Activated CD4-positive, alpha-beta T cell treated with anti-CD3 and anti-CD28 coated beads for 36 hours (primary cell): ENCODE measurements at regions not wholly inside any gene's neighbourhood (a gene's known extent, or its start where the extent isn't known, plus 50 kb on each side); places are given as distances from the start of the nearest gene placed in this dataset.

ENCODE experiments used
- ATAC-seq: fragments of 200-7000 bp; cut with Tn5 transposase; one replicate; pipeline ENCODE4 v1.10.0; 2021; ENCODE audit warnings: mild to moderate bottlenecking, moderate library complexity
- CTCF ChIA-PET: fragments of 350-600 bp; sonication (Branson Sonifier 250); formaldehyde crosslinking; loops from one replicate; lab custom pipeline; 2021; ENCODE audit warnings: antibody characterized with exemption; lab: Charles Lee
- POLR2A ChIA-PET: fragments of 350-600 bp; sonication (Branson Sonifier 250); formaldehyde crosslinking; loops from one replicate; lab custom pipeline; 2021; ENCODE audit warnings: antibody characterized with exemption, inconsistent platforms; lab: Charles Lee
- DNase-seq: peaks from one replicate; pipeline ENCODE4 v3.0.0-alpha.2; 2020
- H3K27ac Mint-ChIP-seq: one replicate; pipeline ENCODE4 v1.8.0; 2021; ENCODE audit warnings: mixed read lengths
- H3K27me3 Mint-ChIP-seq: one replicate; pipeline ENCODE4 v1.8.0; 2021; ENCODE audit warnings: mixed read lengths
- H3K36me3 Mint-ChIP-seq: one replicate; pipeline ENCODE4 v1.8.0; 2021; ENCODE audit warnings: low read depth, mixed read lengths
- H3K4me1 Mint-ChIP-seq: one replicate; pipeline ENCODE4 v1.8.0; 2021; ENCODE audit warnings: mixed read lengths
- H3K4me3 Mint-ChIP-seq: one replicate; pipeline ENCODE4 v1.8.0; 2021; ENCODE audit warnings: mild to moderate bottlenecking, moderate library complexity, mixed read lengths
- H3K9me3 Mint-ChIP-seq: one replicate; pipeline ENCODE4 v1.8.0; 2021; ENCODE audit warnings: low read depth, mixed read lengths
- intact Hi-C, 2 experiments: fragments of 100-400 bp; cut with DNase I in 1 of 2; cut with micrococcal nuclease in 1 of 2; formaldehyde crosslinking; loops; one replicate each; pipeline versions ENCODE4 v1.14.2 to v1.15.1; 2022 to 2024; cut with DNase I, micrococcal nuclease

DNA sequence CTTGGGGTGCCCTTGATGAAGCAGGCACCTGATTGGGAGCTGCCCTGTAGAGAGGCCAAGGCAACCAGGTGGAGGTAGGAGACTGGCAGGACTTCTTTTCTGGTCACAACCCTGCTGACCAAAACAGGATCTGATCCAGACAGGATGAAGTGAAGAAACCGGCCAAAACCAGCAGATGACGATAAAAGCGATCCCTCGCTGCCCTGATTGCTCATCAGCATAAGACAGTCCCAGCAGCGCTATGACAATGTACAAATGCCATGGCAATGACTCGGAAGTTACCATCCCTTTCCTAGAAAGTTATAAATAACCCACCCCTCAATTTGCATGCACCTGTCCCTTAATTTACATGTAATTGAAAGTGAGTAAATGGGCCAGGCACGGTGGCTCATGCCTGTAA is 88.4 kb upstream of the PDE10A start:
- ATAC-seq (no peak), DNase-seq (no peak)
- H3K27ac Mint-ChIP-seq = no peak overlapping the region
- POLR2A ChIA-PET = no interaction called here
- H3K4me1 Mint-ChIP-seq = no peaks in the 10 kb centered on the region
- peaks cover 6% of the 10 kb centered on the region for H3K9me3 Mint-ChIP-seq
- CTCF ChIA-PET = no interaction called here
- intact Hi-C loops = no loop called here
- H3K36me3 Mint-ChIP-seq = no peaks in the 10 kb centered on the region
- peaks cover 5% of the 10 kb centered on the region for H3K27me3 Mint-ChIP-seq
- no peak overlapping the region for H3K4me3 Mint-ChIP-seq

- Mint-ChIP-seq H3K4me1 (no peaks in the 10 kb centered on the region), H3K27ac (no peak overlapping the region)
- CTCF ChIA-PET = no interaction called here
Measured at GRCh38 chr6:165749163-165749562, 86.1 kb upstream of the PDE10A start.

GRCh38 chr6:165748390-165748789 is 85.3 kb upstream of the PDE10A start:
- ChIA-PET POLR2A (no interaction called here), CTCF (no interaction called here)
- no peak for ATAC-seq
- H3K27ac Mint-ChIP-seq = no peak overlapping the region
- H3K4me1 Mint-ChIP-seq = no peaks in the 10 kb centered on the region
- H3K4me3 Mint-ChIP-seq = no peak overlapping the region
- intact Hi-C loops = no loop called here
- DNase-seq = no peak
- H3K36me3 Mint-ChIP-seq = no peaks in the 10 kb centered on the region
- peaks cover 2% of the 10 kb centered on the region for H3K27me3 Mint-ChIP-seq
- peaks cover 6% of the 10 kb centered on the region for H3K9me3 Mint-ChIP-seq

More at GRCh38 chr6:165749163-165749562, 86.1 kb upstream of the PDE10A start:
- Mint-ChIP-seq H3K9me3 (peaks cover 6% of the 10 kb centered on the region), H3K27me3 (peaks cover 2% of the 10 kb centered on the region), H3K36me3 (no peaks in the 10 kb centered on the region), H3K4me3 (no peak overlapping the region)
- POLR2A ChIA-PET = no interaction called here
- no peak for ATAC-seq
- DNase-seq = no peak
- intact Hi-C loops = no loop called here

GRCh38 chr6:165747963-165748362 is 84.9 kb upstream of the PDE10A start:
- ATAC-seq (no peak), DNase-seq (no peak)
- Mint-ChIP-seq H3K36me3 (no peaks in the 10 kb centered on the region), H3K27ac (no peak overlapping the region), H3K4me3 (no peak overlapping the region), H3K9me3 (peaks cover 6% of the 10 kb centered on the region), H3K4me1 (no peaks in the 10 kb centered on the region), H3K27me3 (peaks cover 2% of the 10 kb centered on the region)
- intact Hi-C loops = no loop called here
- ChIA-PET POLR2A (no interaction called here), CTCF (no interaction called here)

DNA sequence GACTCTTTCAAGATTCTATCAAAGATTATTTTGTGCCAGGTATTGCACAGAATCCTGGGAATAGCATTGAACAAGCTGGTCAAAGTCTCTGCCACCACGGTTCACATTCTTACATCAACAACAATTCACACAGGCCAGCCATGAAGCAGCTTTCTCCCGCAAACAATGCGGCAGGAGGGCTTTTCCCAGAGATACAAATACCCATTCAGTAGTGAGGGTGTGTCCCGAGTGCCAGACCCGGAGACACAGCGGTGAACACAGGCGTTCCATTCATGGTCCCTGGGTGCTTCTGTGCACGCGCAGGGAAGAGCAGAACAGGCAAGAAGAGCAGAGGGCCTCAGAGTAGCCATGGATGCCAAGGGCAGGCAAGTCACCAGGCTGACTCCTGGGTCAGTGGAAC is 83.3 kb upstream of the PDE10A start:
- Mint-ChIP-seq H3K36me3 (no peaks in the 10 kb centered on the region), H3K9me3 (peaks cover 6% of the 10 kb centered on the region), H3K4me1 (no peaks in the 10 kb centered on the region), H3K27me3 (peaks cover 2% of the 10 kb centered on the region), H3K4me3 (no peak overlapping the region), H3K27ac (no peak overlapping the region)
- ChIA-PET POLR2A (no interaction called here), CTCF (interaction anchor here (0.9 to 1.9 kb wide), 2 partner anchors 17 to 103 kb away, joined by 3 to 10 read pairs; no protein-coding TSS in a partner anchor)
- intact Hi-C loops = no loop called here
- ATAC-seq = no peak
- DNase-seq = no peak

- peaks cover 2% of the 10 kb centered on the region for H3K27me3 Mint-ChIP-seq
- H3K4me1 Mint-ChIP-seq = no peaks in the 10 kb centered on the region
- CTCF ChIA-PET = interaction anchor here (0.9 to 1.9 kb wide), 2 partner anchors 16 to 104 kb away, joined by 3 to 10 read pairs; no protein-coding TSS in a partner anchor
- DNase-seq (no peak), ATAC-seq (no peak)
- H3K36me3 Mint-ChIP-seq = no peaks in the 10 kb centered on the region
- POLR2A ChIA-PET = no interaction called here
- H3K4me3 Mint-ChIP-seq = no peak overlapping the region
- intact Hi-C loops = no loop called here
- no peak overlapping the region for H3K27ac Mint-ChIP-seq
- H3K9me3 Mint-ChIP-seq = peaks cover 6% of the 10 kb centered on the region
Measured at GRCh38 chr6:165745492-165745891, 82.5 kb upstream of the PDE10A start.

DNA sequence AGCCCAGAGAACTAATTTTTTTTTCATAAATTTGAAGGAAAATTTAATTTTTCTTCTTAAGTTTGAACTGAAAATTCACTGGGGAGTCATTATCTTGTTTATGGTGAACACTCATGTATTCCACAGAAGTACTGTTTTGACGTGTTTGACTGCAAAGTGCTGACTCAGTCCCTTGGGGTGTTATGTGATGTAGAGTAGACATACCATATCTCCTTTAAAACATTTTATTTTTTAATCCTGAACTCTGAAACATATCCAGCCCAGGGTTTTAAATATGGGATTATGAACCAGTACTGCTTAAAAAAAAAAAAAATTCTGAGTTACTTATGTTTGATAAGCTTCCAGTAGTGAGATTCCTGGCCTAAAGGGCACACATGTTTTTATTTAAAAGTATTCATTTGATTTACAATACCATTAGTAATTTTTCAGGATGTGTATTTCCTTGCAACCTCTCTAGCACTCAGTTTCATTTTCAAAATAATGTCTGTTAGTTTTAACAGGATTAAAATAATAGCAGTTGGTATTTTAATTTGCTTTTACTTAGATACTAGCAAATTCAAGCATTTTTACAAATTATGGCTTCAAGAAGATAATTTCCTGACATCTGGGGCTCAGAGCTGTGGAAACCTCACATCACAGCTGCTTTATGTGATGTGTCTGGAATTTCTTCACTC is 81.7 kb upstream of the PDE10A start:
- Mint-ChIP-seq H3K36me3 (no peaks in the 10 kb centered on the region), H3K4me1 (no peaks in the 10 kb centered on the region), H3K27me3 (peaks cover 2% of the 10 kb centered on the region), H3K4me3 (no peak overlapping the region), H3K9me3 (peaks cover 4% of the 10 kb centered on the region), H3K27ac (no peak overlapping the region)
- POLR2A ChIA-PET = no interaction called here
- ATAC-seq = no peak
- no peak for DNase-seq
- CTCF ChIA-PET = interaction anchor here (0.6 to 1.9 kb wide), 3 partner anchors 15 to 1405 kb away, joined by 4 to 10 read pairs (median 4); no protein-coding TSS in a partner anchor
- intact Hi-C loops = no loop called here

DNA sequence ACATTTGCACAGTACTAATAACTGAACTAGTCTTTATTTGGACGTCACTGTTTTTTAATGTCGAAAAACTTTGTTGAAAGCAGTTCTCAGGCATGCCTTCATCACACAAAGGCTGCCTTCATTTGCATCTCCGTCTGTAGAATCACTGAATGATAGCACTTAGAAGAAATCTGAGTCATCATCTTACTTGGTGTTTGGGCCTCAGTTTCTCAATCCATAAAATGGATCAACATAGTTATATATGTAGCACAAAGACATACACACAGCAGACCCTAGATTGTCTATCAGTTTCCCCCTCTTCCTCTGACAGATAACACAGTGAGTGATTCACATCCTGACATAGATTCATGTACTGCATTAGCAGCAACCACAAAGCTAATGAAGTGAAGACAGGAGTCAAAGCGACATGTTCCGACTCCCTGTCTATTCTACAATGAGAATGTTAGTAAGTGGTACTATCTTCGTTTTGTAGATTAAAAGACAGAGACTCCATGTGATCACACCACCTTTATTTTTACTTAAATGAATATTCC is 80.4 kb upstream of the PDE10A start:
- Mint-ChIP-seq H3K4me3 (no peak overlapping the region), H3K27me3 (no peaks in the 10 kb centered on the region), H3K9me3 (no peaks in the 10 kb centered on the region), H3K4me1 (no peaks in the 10 kb centered on the region), H3K27ac (no peak overlapping the region), H3K36me3 (no peaks in the 10 kb centered on the region)
- DNase-seq = no peak
- ChIA-PET POLR2A (no interaction called here), CTCF (no interaction called here)
- intact Hi-C loops = no loop called here
- no peak for ATAC-seq

- ChIA-PET CTCF (no interaction called here), POLR2A (no interaction called here)
- Mint-ChIP-seq H3K36me3 (no peaks in the 10 kb centered on the region), H3K4me3 (no peak overlapping the region), H3K27me3 (no peaks in the 10 kb centered on the region), H3K4me1 (no peaks in the 10 kb centered on the region), H3K27ac (no peak overlapping the region), H3K9me3 (peaks cover 4% of the 10 kb centered on the region)
- no peak for DNase-seq
- intact Hi-C loops = no loop called here
- no peak for ATAC-seq
Measured at GRCh38 chr6:165742047-165742446, 79.0 kb upstream of the PDE10A start.

DNA sequence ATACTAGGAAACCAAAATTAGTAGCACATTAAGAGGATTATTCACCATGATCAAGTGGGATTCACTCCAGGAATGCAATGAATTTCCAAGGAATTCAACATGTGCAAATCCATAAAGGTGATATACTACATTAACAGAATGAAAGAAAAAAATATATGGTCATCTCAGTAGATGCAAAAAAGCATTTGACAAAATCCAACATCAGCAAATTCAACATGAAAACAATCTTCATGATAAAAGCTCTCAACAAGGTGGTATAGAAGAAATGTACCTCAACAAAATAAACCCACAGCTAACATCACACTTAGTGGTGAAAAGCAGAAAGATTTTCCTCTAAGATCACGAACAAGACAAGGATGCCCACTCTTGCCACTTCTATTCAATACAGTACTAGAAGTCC is 74.4 kb upstream of the PDE10A start:
- Mint-ChIP-seq H3K9me3 (peaks cover 10% of the 10 kb centered on the region), H3K27me3 (no peaks in the 10 kb centered on the region), H3K4me1 (no peaks in the 10 kb centered on the region), H3K27ac (no peak overlapping the region), H3K4me3 (no peak overlapping the region), H3K36me3 (no peaks in the 10 kb centered on the region)
- CTCF ChIA-PET = no interaction called here
- ATAC-seq (no peak), DNase-seq (no peak)
- intact Hi-C loops = no loop called here
- POLR2A ChIA-PET = no interaction called here

- H3K36me3 Mint-ChIP-seq = no peaks in the 10 kb centered on the region
- ChIA-PET CTCF (no interaction called here), POLR2A (no interaction called here)
- no peak overlapping the region for H3K27ac Mint-ChIP-seq
- no peaks in the 10 kb centered on the region for H3K4me1 Mint-ChIP-seq
- H3K27me3 Mint-ChIP-seq = peaks cover 4% of the 10 kb centered on the region
- DNase-seq = no peak
- intact Hi-C loops = no loop called here
- no peak overlapping the region for H3K4me3 Mint-ChIP-seq
- H3K9me3 Mint-ChIP-seq = peaks cover 10% of the 10 kb centered on the region
- ATAC-seq = no peak
Measured at GRCh38 chr6:165735065-165735464, 72.0 kb upstream of the PDE10A start.

DNA sequence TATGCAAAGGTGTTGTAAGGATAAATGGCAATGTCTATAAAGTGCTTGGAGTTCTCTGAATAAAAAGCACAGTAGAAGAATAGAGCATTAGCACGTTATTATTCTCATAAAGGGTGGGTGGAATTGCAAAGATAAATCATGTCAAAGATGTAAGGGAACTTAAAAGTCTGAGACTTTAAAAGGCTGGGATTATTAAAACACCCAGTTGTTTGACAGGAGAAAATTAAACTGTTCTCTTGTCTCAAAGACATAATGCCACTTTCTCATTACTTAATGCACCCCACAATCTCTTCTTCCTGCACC is 70.4 kb upstream of the PDE10A start:
- no peak overlapping the region for H3K27ac Mint-ChIP-seq
- peaks cover 4% of the 10 kb centered on the region for H3K27me3 Mint-ChIP-seq
- ChIA-PET POLR2A (no interaction called here), CTCF (no interaction called here)
- no peaks in the 10 kb centered on the region for H3K4me1 Mint-ChIP-seq
- H3K36me3 Mint-ChIP-seq = no peaks in the 10 kb centered on the region
- DNase-seq (no peak), ATAC-seq (no peak)
- peaks cover 10% of the 10 kb centered on the region for H3K9me3 Mint-ChIP-seq
- no peak overlapping the region for H3K4me3 Mint-ChIP-seq
- intact Hi-C loops = loop anchor here in 1 of 2 experiments (5.0 kb wide), 1 partner anchor 119 kb away; no protein-coding TSS in a partner anchor
